ENCODE measurements at regions not wholly inside any gene's neighbourhood (a gene's known extent, or its start where the extent isn't known, plus 50 kb on each side); places are given as distances from the start of the nearest gene placed in this dataset.

- DNase-seq: no peak
These were observed 54.1 kb upstream of the FOXQ1 start for GRCh38 chr6:1257778-1258177.

- DNase-seq: no peak
These were observed 55.4 kb upstream of the FOXQ1 start for GRCh38 chr6:1256435-1257008.

- DNase-seq: no peak
These were observed 56.1 kb upstream of the FOXQ1 start for GRCh38 chr6:1255636-1256365.

- no peak for DNase-seq
These were observed 57.6 kb upstream of the FOXQ1 start for GRCh38 chr6:1254326-1254725.

- DNase-seq: no peak
These were observed 58.1 kb upstream of the FOXQ1 start for GRCh38 chr6:1253816-1254215.

- DNase-seq: no peak
These were observed 60.4 kb upstream of the FOXQ1 start for GRCh38 chr6:1251198-1252155.

- peak in 1 of 2 experiments; percentile 2 for DNase-seq
These were observed 61.3 kb upstream of the FOXQ1 start for GRCh38 chr6:1250489-1251197.

- DNase-seq: no peak
These were observed 64.0 kb upstream of the FOXQ1 start for GRCh38 chr6:1247894-1248293.

- peak; percentile 43 to 90 for DNase-seq
These were observed 64.8 kb upstream of the FOXQ1 start for GRCh38 chr6:1247056-1247455.

GRCh38 chr6:1244941-1245340 is 67.0 kb upstream of the FOXQ1 start:
- peak; percentile 8 to 44 for DNase-seq

GRCh38 chr6:1244278-1244677 is 67.6 kb upstream of the FOXQ1 start:
- no peak for DNase-seq

GRCh38 chr6:1242446-1242845 is 69.5 kb upstream of the FOXQ1 start:
- no peak for DNase-seq

- no peak for DNase-seq
These were observed 69.9 kb upstream of the FOXQ1 start for GRCh38 chr6:1242021-1242420.

- no peak for DNase-seq
These were observed 71.1 kb upstream of the FOXQ1 start for GRCh38 chr6:1240766-1241318.

GRCh38 chr6:1239805-1240204 is 72.1 kb upstream of the FOXQ1 start:
- no peak for DNase-seq

GRCh38 chr6:1238040-1238439 is 73.9 kb upstream of the FOXQ1 start:
- no peak for DNase-seq

GRCh38 chr6:1237636-1238035 is 74.3 kb upstream of the FOXQ1 start:
- no peak for DNase-seq

GRCh38 chr6:1235825-1236224 is 76.1 kb upstream of the FOXQ1 start:
- DNase-seq: no peak

GRCh38 chr6:1233924-1234323 is 78.0 kb upstream of the FOXQ1 start:
- DNase-seq: no peak

GRCh38 chr6:1232578-1232977 is 79.3 kb upstream of the FOXQ1 start:
- DNase-seq: no peak

- no peak for DNase-seq
These were observed 80.0 kb upstream of the FOXQ1 start for GRCh38 chr6:1231941-1232340.

GRCh38 chr6:1230689-1231605 is 81.0 kb upstream of the FOXQ1 start:
- DNase-seq: no peak
